Neural cell (in vitro differentiated cells): ENCODE measurements at regions not wholly inside any gene's neighbourhood (a gene's known extent, or its start where the extent isn't known, plus 50 kb on each side); places are given as distances from the start of the nearest gene placed in this dataset.

Source experiments
- CTCF ChIP-seq: fragments of 450-650 bp; IDR thresholded peaks from 2 replicates; pipeline ENCODE4 v1.5.1; 2014; ENCODE audit warnings: antibody characterized with exemption, mild to moderate bottlenecking, moderate library complexity; ENCODE audit not compliant: poor library complexity, severe bottlenecking
- EP300 ChIP-seq: fragments of 450-650 bp; conservative IDR thresholded peaks from 2 replicates; pipeline ENCODE4 v1.6.1; 2014; ENCODE audit warnings: antibody characterized with exemption, mild to moderate bottlenecking, moderate library complexity; ENCODE audit not compliant: poor library complexity, severe bottlenecking
- EZH2 ChIP-seq: fragments of 200-600, 300-800 bp; shearing (Covaris generic), sonication (generic); IDR thresholded peaks from 2 replicates; pipeline ENCODE4 v1.6.1; 2014; ENCODE audit warnings: antibody characterized with exemption, low read length, borderline replicate concordance, mild to moderate bottlenecking; ENCODE audit not compliant: insufficient read depth, poor library complexity, severe bottlenecking
- POLR2AphosphoS5 ChIP-seq: IDR thresholded peaks from 2 replicates; pipeline ENCODE4 v1.6.1; 2012
- REST ChIP-seq: IDR thresholded peaks from 2 replicates; pipeline ENCODE4 v1.6.1; 2012; ENCODE audit warnings: borderline replicate concordance

- TF ChIP-seq CTCF (no peak), EP300 (no peak), POLR2AphosphoS5 (no peak), REST (no peak), EZH2 (no peak)
Measured at GRCh38 chr11:81967242-81967641, 766.4 kb downstream of the FAM181B start.
